ENCODE measurements at regions not wholly inside any gene's neighbourhood (a gene's known extent, or its start where the extent isn't known, plus 50 kb on each side); places are given as distances from the start of the nearest gene placed in this dataset.
"Not testable (repeated sequence)": the region's sequence is repeated elsewhere in the genome, so short reads cannot be mapped to it uniquely, and the experiment has no call there.

GRCh38 chr11:82521427-82521826, 212.2 kb downstream of the FAM181B start:
- no peaks in the 10 kb centered on the region for H3K27me3 ChIP-seq
- no peak for DNase-seq
- no peaks in the 10 kb centered on the region for H3K36me3 ChIP-seq
- H3K4me3 ChIP-seq, result no peak overlapping the region
- H3K9me3 ChIP-seq, result no peaks in the 10 kb centered on the region
- TF ChIP-seq, protein P1, sequence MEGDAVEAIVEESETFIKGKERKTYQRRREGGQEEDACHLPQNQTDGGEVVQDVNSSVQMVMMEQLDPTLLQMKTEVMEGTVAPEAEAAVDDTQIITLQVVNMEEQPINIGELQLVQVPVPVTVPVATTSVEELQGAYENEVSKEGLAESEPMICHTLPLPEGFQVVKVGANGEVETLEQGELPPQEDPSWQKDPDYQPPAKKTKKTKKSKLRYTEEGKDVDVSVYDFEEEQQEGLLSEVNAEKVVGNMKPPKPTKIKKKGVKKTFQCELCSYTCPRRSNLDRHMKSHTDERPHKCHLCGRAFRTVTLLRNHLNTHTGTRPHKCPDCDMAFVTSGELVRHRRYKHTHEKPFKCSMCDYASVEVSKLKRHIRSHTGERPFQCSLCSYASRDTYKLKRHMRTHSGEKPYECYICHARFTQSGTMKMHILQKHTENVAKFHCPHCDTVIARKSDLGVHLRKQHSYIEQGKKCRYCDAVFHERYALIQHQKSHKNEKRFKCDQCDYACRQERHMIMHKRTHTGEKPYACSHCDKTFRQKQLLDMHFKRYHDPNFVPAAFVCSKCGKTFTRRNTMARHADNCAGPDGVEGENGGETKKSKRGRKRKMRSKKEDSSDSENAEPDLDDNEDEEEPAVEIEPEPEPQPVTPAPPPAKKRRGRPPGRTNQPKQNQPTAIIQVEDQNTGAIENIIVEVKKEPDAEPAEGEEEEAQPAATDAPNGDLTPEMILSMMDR (IDR thresholded peaks at IDR 0.05), result no peak
- no peak for TF ChIP-seq POLR2A (IDR thresholded peaks at IDR 0.05)
- H3K4me1 ChIP-seq, result no peaks in the 10 kb centered on the region
- H3K27ac ChIP-seq, result peak overlapping the region in 1 of 4 donors; percentile 25

DNA sequence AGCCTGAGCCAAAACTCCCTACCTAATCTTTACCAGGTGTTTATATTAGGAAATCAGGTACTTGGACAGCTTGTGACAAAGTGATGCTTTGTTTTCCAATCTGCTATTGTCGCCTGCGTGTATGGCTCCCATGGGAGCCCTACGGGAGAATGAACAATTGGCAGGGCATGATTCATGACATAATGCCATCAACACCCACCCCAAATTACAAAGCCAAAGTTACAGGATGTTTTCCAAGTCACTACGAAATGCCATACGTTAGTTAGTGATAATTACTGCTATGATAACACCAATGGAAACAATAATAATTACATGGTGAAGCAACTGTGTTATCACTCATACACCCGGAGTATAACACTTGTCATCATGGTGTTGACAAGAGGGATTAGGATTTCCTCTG, 226.4 kb downstream of the FAM181B start:
- TF ChIP-seq, protein P1 (IDR thresholded peaks at IDR 0.05), result no peak
- TF ChIP-seq POLR2A (IDR thresholded peaks at IDR 0.05), result no peak
- Histone ChIP-seq H3K36me3 (no peaks in the 10 kb centered on the region), H3K27me3 (no peaks in the 10 kb centered on the region), H3K4me1 (no peaks in the 10 kb centered on the region), H3K4me3 (no peak overlapping the region), H3K9me3 (no peaks in the 10 kb centered on the region), H3K27ac (no peak overlapping the region)
- DNase-seq, result no peak

GRCh38 chr11:82505379-82505778, 228.3 kb downstream of the FAM181B start:
- Histone ChIP-seq H3K27ac (no peak overlapping the region), H3K36me3 (no peaks in the 10 kb centered on the region), H3K27me3 (no peaks in the 10 kb centered on the region), H3K4me1 (no peaks in the 10 kb centered on the region), H3K9me3 (no peaks in the 10 kb centered on the region), H3K4me3 (no peak overlapping the region)
- no peak for DNase-seq
- TF ChIP-seq, protein P1 (IDR thresholded peaks at IDR 0.05), result no peak
- no peak for TF ChIP-seq POLR2A (IDR thresholded peaks at IDR 0.05)

- not testable (repeated sequence) for H3K9me3 ChIP-seq, DNase-seq, H3K27me3 ChIP-seq, H3K4me1 ChIP-seq, H3K36me3 ChIP-seq, H3K4me3 ChIP-seq, H3K27ac ChIP-seq
Measured at GRCh38 chr11:82501174-82501573, 232.5 kb downstream of the FAM181B start.

- Histone ChIP-seq H3K27me3 (no peaks in the 10 kb centered on the region), H3K9me3 (no peaks in the 10 kb centered on the region), H3K4me1 (no peaks in the 10 kb centered on the region), H3K27ac (no peak overlapping the region), H3K4me3 (no peak overlapping the region), H3K36me3 (no peaks in the 10 kb centered on the region)
- TF ChIP-seq, protein P1 (IDR thresholded peaks at IDR 0.05), result peak in 2 of 6 experiments; percentile 4 to 36
- TF ChIP-seq POLR2A (IDR thresholded peaks at IDR 0.05), result no peak
- DNase-seq, result no peak
Measured at GRCh38 chr11:82494988-82495432, 238.7 kb downstream of the FAM181B start.

- TF ChIP-seq, protein P1 (IDR thresholded peaks at IDR 0.05), result no peak
- TF ChIP-seq POLR2A (IDR thresholded peaks at IDR 0.05), result no peak
- H3K4me1 ChIP-seq, result no peaks in the 10 kb centered on the region
- H3K4me3 ChIP-seq, result no peak overlapping the region
- H3K27me3 ChIP-seq, result no peaks in the 10 kb centered on the region
- no peaks in the 10 kb centered on the region for H3K9me3 ChIP-seq
- no peak for DNase-seq
- H3K27ac ChIP-seq, result no peak overlapping the region
- no peaks in the 10 kb centered on the region for H3K36me3 ChIP-seq
Measured at GRCh38 chr11:82474876-82475275, 258.8 kb downstream of the FAM181B start.

Measured in Peyer's patch (tissue), 4 donors.